Vagina (tissue), 2 donors: ENCODE measurements at regions not wholly inside any gene's neighbourhood (a gene's known extent, or its start where the extent isn't known, plus 50 kb on each side); places are given as distances from the start of the nearest gene placed in this dataset.

Source experiments
- POLR2A ChIP-seq, 2 donors: fragments of 450-650 bp; IDR thresholded peaks; one replicate each; pipeline ENCODE4 v1.6.1; 2017; ENCODE audit warnings: antibody characterized with exemption in 2 of 2, mild to moderate bottlenecking in 2 of 2, moderate library complexity in 2 of 2
- POLR2AphosphoS5 ChIP-seq, 2 donors: sonication (generic); formaldehyde crosslinking; IDR thresholded peaks; one replicate each; pipeline ENCODE4 v1.9.0; 2017; ENCODE audit warnings: antibody characterized with exemption in 2 of 2, mild to moderate bottlenecking in 2 of 2, low read depth in 1 of 2; ENCODE audit not compliant: insufficient read depth in 1 of 2
- TF ChIP-seq, protein P1 (sequence below), 3 experiments: fragments of 450-650 bp in 2 of 3; fragments of 200-600 bp in 1 of 3; sonication (generic) in 1 of 3; IDR thresholded peaks; one replicate each; pipeline ENCODE4 v1.5.1; 2017 to 2019; ENCODE audit warnings: antibody characterized with exemption in 3 of 3, mild to moderate bottlenecking in 2 of 3, moderate library complexity in 2 of 3

DNA sequence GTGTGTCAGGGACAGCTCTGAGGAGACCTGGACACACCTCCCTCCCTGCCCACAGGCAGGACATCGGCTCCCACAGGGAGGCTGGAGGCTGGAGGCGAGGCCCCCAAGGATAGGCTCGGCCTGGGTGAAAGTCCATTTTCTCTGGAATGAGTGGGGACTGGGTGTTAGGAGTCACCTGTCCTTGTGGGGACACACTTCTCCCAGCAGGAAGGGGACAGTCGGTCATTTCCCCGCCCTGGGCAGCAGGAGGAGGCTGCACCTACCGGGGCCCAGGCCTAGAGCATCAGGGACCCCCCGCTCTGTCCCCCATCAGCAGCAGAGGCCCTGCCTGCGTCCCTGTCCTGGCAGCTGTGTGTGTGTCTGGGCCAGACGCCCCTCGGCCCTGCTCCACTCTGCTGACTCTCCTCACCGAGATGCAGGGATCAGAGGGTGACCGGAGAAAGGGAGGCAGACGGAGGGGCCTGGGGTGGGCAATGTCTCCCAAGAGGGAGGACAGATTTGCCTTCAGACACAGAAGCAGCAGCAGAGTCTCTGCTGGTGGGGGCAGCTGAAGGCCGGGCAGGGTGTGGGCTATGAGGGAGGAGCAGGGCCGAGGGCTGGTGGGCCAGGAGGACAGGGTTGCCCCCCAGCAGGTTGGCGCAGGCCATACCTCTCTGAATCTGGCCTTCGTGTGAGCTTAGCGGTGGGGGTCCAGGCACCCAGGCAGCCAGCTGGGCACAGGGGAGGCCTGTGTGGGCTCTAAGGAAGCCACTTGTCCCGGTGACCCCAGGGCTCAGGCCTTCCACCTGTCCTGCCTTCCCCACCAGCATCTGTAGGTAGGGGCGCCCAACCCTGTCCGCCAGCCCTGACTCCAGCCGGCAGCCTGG is 125.7 kb upstream of the NKX1-1 start:
- TF ChIP-seq POLR2AphosphoS5 (IDR thresholded peaks at IDR 0.05; ENCODE audit: insufficient read depth in 1 of 2, low read depth in 1 of 2) (no peak), POLR2A (IDR thresholded peaks at IDR 0.05) (no peak)
- TF ChIP-seq, protein P1, sequence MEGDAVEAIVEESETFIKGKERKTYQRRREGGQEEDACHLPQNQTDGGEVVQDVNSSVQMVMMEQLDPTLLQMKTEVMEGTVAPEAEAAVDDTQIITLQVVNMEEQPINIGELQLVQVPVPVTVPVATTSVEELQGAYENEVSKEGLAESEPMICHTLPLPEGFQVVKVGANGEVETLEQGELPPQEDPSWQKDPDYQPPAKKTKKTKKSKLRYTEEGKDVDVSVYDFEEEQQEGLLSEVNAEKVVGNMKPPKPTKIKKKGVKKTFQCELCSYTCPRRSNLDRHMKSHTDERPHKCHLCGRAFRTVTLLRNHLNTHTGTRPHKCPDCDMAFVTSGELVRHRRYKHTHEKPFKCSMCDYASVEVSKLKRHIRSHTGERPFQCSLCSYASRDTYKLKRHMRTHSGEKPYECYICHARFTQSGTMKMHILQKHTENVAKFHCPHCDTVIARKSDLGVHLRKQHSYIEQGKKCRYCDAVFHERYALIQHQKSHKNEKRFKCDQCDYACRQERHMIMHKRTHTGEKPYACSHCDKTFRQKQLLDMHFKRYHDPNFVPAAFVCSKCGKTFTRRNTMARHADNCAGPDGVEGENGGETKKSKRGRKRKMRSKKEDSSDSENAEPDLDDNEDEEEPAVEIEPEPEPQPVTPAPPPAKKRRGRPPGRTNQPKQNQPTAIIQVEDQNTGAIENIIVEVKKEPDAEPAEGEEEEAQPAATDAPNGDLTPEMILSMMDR (IDR thresholded peaks at IDR 0.05) = no peak
